Peyer's patch (tissue), 4 donors: ENCODE measurements at regions not wholly inside any gene's neighbourhood (a gene's known extent, or its start where the extent isn't known, plus 50 kb on each side); places are given as distances from the start of the nearest gene placed in this dataset.

Experiments
- DNase-seq, 3 donors: peaks; one replicate each; pipeline ENCODE4 v3.0.0-alpha.2; 2017 to 2019
- H3K27ac ChIP-seq, 4 donors: fragments of 200-600 bp; sonication (generic); one replicate each; pipeline ENCODE4 v1.5.1; 2016 to 2019
- H3K27me3 ChIP-seq, 2 donors: fragments of 200-600 bp; sonication (generic); one replicate each; pipeline ENCODE4 v1.5.1; 2019
- H3K36me3 ChIP-seq, 3 donors: fragments of 200-600 bp; sonication (generic); one replicate each; pipeline ENCODE4 v1.5.1; 2016 to 2019
- H3K4me1 ChIP-seq, 4 donors: fragments of 200-600 bp; sonication (generic); one replicate each; pipeline ENCODE4 v1.5.1; 2016 to 2019
- H3K4me3 ChIP-seq, 4 donors: fragments of 200-600 bp; sonication (generic); 1 replicate in 3 of 4; 2 replicates in 1 of 4; pipeline ENCODE4 v1.5.1; 2016 to 2019; ENCODE audit warnings: mild to moderate bottlenecking in 1 of 4
- H3K9me3 ChIP-seq, 4 donors: fragments of 200-600 bp; sonication (generic); one replicate each; pipeline ENCODE4 v1.5.1; 2016 to 2019; ENCODE audit warnings: mild to moderate bottlenecking in 1 of 4
- CTCF ChIP-seq, 6 experiments: fragments of 450-650 bp in 4 of 6; fragments of 200-600 bp in 2 of 6; sonication (generic) in 1 of 6; IDR thresholded peaks; one replicate each; pipeline ENCODE4 v1.5.1; 2017 to 2019; ENCODE audit warnings: antibody characterized with exemption in 6 of 6, mild to moderate bottlenecking in 3 of 6, moderate library complexity in 1 of 6
- POLR2A ChIP-seq, 2 donors: fragments of 450-650 bp; IDR thresholded peaks; one replicate each; pipeline ENCODE4 v1.5.1; 2017; ENCODE audit warnings: antibody characterized with exemption in 2 of 2, mild to moderate bottlenecking in 2 of 2, moderate library complexity in 2 of 2

- TF ChIP-seq POLR2A (IDR thresholded peaks at IDR 0.05) (no peak), CTCF (IDR thresholded peaks at IDR 0.05) (no peak)
- H3K27ac ChIP-seq: no peak overlapping the region
- no peaks in the 10 kb centered on the region for H3K4me1 ChIP-seq
- DNase-seq: no peak
- H3K4me3 ChIP-seq: no peak overlapping the region
- no peaks in the 10 kb centered on the region for H3K27me3 ChIP-seq
- no peaks in the 10 kb centered on the region for H3K9me3 ChIP-seq
- no peaks in the 10 kb centered on the region for H3K36me3 ChIP-seq
Observed at GRCh38 chr1:106980121-106980520, 76.4 kb upstream of the PRMT6 start.

DNA sequence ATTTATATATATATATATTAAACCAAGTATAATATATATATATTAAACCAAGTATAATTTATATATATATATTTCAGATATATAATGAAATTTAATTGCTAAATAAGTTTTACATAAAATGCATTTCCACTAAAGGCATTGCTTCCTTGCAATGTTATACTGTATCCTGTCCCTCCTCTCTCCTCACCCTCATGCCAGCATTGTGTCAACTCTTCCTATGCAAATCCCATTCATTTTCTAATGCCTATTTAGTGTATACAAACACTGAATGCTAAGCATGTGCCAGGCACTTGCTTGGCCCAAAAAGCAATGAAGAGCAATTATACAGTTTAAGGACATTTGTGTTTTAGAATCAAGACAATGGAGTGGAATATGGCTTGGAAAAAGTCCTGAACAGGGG, 71.7 kb upstream of the PRMT6 start:
- H3K36me3 ChIP-seq: no peaks in the 10 kb centered on the region
- H3K27me3 ChIP-seq: no peaks in the 10 kb centered on the region
- DNase-seq: no peak
- H3K27ac ChIP-seq: no peak overlapping the region
- no peaks in the 10 kb centered on the region for H3K9me3 ChIP-seq
- H3K4me3 ChIP-seq: no peak overlapping the region
- H3K4me1 ChIP-seq: no peaks in the 10 kb centered on the region
- no peak for TF ChIP-seq POLR2A (IDR thresholded peaks at IDR 0.05)
- TF ChIP-seq CTCF (IDR thresholded peaks at IDR 0.05): no peak

DNA sequence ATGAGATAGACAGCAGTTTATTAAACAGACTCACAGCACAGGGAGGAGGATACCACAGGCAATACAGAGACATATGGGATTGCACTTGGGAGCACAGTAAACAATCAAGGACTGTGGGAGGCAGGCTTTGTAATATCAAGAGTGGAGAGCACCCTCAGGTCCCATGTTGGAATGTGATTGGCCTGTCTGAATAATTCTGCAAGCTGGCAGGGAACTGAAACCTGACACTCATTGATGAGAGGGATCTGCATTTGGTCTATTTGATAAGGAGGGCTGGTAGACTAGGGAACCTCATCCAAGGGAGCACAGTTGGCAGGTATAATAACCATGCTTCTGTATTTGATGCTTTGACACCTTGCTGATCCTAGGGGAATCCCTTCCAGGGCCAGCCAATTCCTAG, 69.9 kb upstream of the PRMT6 start:
- no peaks in the 10 kb centered on the region for H3K27me3 ChIP-seq

GRCh38 chr1:106995970-106996369, 60.5 kb upstream of the PRMT6 start:
- DNase-seq: no peak
- no peak overlapping the region for H3K4me3 ChIP-seq
- no peaks in the 10 kb centered on the region for H3K27me3 ChIP-seq
- H3K9me3 ChIP-seq: no peaks in the 10 kb centered on the region
- H3K27ac ChIP-seq: no peak overlapping the region
- no peaks in the 10 kb centered on the region for H3K36me3 ChIP-seq
- H3K4me1 ChIP-seq: no peaks in the 10 kb centered on the region
- TF ChIP-seq CTCF (IDR thresholded peaks at IDR 0.05) (no peak), POLR2A (IDR thresholded peaks at IDR 0.05) (no peak)

More for the DNA sequence above, 69.9 kb upstream of the PRMT6 start:
- Histone ChIP-seq H3K36me3 (no peaks in the 10 kb centered on the region), H3K4me3 (no peak overlapping the region), H3K4me1 (no peaks in the 10 kb centered on the region), H3K9me3 (no peaks in the 10 kb centered on the region), H3K27ac (no peak overlapping the region)
- DNase-seq: no peak
- no peak for TF ChIP-seq POLR2A (IDR thresholded peaks at IDR 0.05)
- no peak for TF ChIP-seq CTCF (IDR thresholded peaks at IDR 0.05)

DNA sequence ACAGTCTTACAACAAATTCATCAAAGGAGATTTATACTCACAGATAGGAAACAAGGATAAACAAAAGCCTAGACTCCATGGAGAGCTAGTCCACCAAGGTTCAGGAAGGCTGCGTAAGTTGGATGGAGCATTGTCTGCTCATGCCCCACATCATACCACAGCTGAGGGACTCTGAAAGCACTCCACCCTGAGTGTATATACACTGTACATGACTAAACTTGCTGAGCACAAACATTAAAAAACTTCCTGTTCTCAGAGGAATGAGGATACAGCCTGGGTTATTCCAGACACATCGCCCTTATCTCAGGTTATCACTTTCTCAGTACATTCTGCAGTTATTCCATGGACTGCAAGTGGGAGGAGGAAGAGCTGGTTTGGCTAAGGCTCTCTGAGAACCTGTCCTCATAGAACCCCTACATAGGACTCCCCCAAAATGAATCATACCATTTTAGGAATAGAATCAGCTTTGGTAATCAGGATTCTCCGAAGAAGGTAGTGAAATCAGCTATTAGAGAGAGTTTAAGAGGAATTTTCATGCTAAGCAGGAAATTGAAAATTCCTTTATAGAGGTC, 58.0 kb upstream of the PRMT6 start:
- no peak overlapping the region for H3K4me3 ChIP-seq
- DNase-seq: no peak
- H3K27me3 ChIP-seq: no peaks in the 10 kb centered on the region
- no peaks in the 10 kb centered on the region for H3K36me3 ChIP-seq
- no peak for TF ChIP-seq POLR2A (IDR thresholded peaks at IDR 0.05)
- TF ChIP-seq CTCF (IDR thresholded peaks at IDR 0.05): no peak
- H3K4me1 ChIP-seq: no peaks in the 10 kb centered on the region
- H3K9me3 ChIP-seq: no peaks in the 10 kb centered on the region
- H3K27ac ChIP-seq: no peak overlapping the region

DNA sequence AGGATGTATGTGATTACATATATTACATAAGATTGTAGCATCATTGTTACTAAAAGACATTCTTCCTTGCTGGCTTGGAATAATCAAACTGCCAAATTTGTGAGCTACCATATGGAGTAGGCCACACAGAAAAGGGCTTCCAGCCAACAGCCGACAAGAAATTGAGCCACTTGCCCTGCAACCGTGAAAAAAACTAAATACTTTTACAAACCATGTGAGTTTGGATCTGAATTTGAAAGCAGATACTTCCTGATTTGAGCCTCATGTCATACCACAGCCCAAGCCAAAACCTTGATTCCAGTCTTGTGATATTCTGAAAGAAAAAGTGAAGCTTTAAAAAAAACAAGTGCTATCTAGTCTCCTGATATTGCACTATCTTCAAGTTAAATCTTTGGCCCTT, 55.6 kb upstream of the PRMT6 start:
- no peaks in the 10 kb centered on the region for H3K27me3 ChIP-seq
- no peak overlapping the region for H3K27ac ChIP-seq
- no peak for TF ChIP-seq CTCF (IDR thresholded peaks at IDR 0.05)
- TF ChIP-seq POLR2A (IDR thresholded peaks at IDR 0.05): no peak
- no peaks in the 10 kb centered on the region for H3K4me1 ChIP-seq
- no peaks in the 10 kb centered on the region for H3K36me3 ChIP-seq
- H3K4me3 ChIP-seq: no peak overlapping the region
- H3K9me3 ChIP-seq: no peaks in the 10 kb centered on the region
- DNase-seq: no peak
